ENCODE measurements at regions not wholly inside any gene's neighbourhood (a gene's known extent, or its start where the extent isn't known, plus 50 kb on each side); places are given as distances from the start of the nearest gene placed in this dataset.

- no peak overlapping the region for H3K4me2 ChIP-seq (ENCODE audit: insufficient read depth, low read length)
- TF ChIP-seq MAX (IDR thresholded peaks at IDR 0.05; ENCODE audit: insufficient read depth, insufficient read length) (no peak), MYC (IDR thresholded peaks at IDR 0.05; ENCODE audit: low read depth, low read length) (no peak), CTCF (IDR thresholded peaks at IDR 0.05; ENCODE audit: extremely low read depth in 1 of 2, insufficient read depth in 1 of 2, low read depth in 1 of 2, low read length in 2 of 2) (no peak), FOS (IDR thresholded peaks at IDR 0.05; ENCODE audit: borderline replicate concordance, insufficient read depth, low read length) (no peak), GATA2 (IDR thresholded peaks at IDR 0.05; ENCODE audit: insufficient read depth, insufficient read length, low read depth, low read length) (no peak)
- H3K27ac ChIP-seq (ENCODE audit: insufficient read depth, low read depth, low read length) = no peak overlapping the region
- no peaks in the 10 kb centered on the region for H3K9me1 ChIP-seq (replicated peaks; ENCODE audit: control insufficient read depth, extremely low read depth, insufficient read depth, low read length)
- dilution Hi-C loops (cut with MboI; ENCODE audit: extremely low pct_ligation_motif_present, low sequenced_read_pairs) = no loop called here
- no peaks in the 10 kb centered on the region for H3K4me1 ChIP-seq (ENCODE audit: control insufficient read depth, extremely low read depth, insufficient read depth, low read length)
- intact Hi-C loops (cut with micrococcal nuclease) = no loop called here
- no peak for DNase-seq (ENCODE audit: low read depth, low spot score)
- ChIA-PET POLR2A (no interaction called here), CTCF (no interaction called here)
- no TSS peak for BruUV-seq (replicated peaks)
- no peak overlapping the region for H3K9ac ChIP-seq (replicated peaks; ENCODE audit: extremely low read depth, insufficient read depth, low read length)
- H4K20me1 ChIP-seq (replicated peaks; ENCODE audit: control insufficient read depth, extremely low read depth, insufficient read depth, low read length) = no peaks in the 10 kb centered on the region
- no peaks in the 10 kb centered on the region for H3K36me3 ChIP-seq (ENCODE audit: control insufficient read depth in 2 of 2, extremely low read depth in 1 of 2, insufficient read depth in 2 of 2, low read length in 2 of 2)
- no peak overlapping the region for H3K4me3 ChIP-seq (replicated peaks in 1 of 3; ENCODE audit: insufficient read depth in 1 of 3, low read depth in 1 of 3, low read length in 3 of 3)
- H3K79me2 ChIP-seq (ENCODE audit: control insufficient read depth, insufficient read depth, low read length) = no peaks in the 10 kb centered on the region
- H3K9me3 ChIP-seq (replicated peaks; ENCODE audit: control insufficient read depth, insufficient read depth, low read length) = peaks cover 5% of the 10 kb centered on the region
- FAIRE-seq = no peak
- no peaks in the 10 kb centered on the region for H3K27me3 ChIP-seq (ENCODE audit: control insufficient read depth in 2 of 2, insufficient read depth in 2 of 2, low read length in 2 of 2)
- H2AFZ ChIP-seq (ENCODE audit: low read depth, low read length) = no peak overlapping the region
These were observed 1435.9 kb upstream of the TMEM132C start for GRCh38 chr12:126830778-126831680.

Data from endothelial cell of umbilical vein (primary cell).